HG03280 (cell line): ENCODE measurements at regions not wholly inside any gene's neighbourhood (a gene's known extent, or its start where the extent isn't known, plus 50 kb on each side); places are given as distances from the start of the nearest gene placed in this dataset.

ENCODE experiments used
- ATAC-seq: cut with Tn5 transposase; IDR thresholded peaks from one replicate; pipeline ENCODE4 v1.9.1; 2021; ENCODE audit warnings: mild to moderate bottlenecking, moderate library complexity; ENCODE audit not compliant: unreplicated experiment

GRCh38 chr3:194768586-194768985 lies 82.9 kb downstream of the FAM43A start:
- no peak for ATAC-seq

- ATAC-seq: peak; percentile 98
These were observed 83.4 kb downstream of the FAM43A start for GRCh38 chr3:194769020-194769643.

GRCh38 chr3:194772241-194773000 lies 86.7 kb downstream of the FAM43A start:
- ATAC-seq: no peak

DNA sequence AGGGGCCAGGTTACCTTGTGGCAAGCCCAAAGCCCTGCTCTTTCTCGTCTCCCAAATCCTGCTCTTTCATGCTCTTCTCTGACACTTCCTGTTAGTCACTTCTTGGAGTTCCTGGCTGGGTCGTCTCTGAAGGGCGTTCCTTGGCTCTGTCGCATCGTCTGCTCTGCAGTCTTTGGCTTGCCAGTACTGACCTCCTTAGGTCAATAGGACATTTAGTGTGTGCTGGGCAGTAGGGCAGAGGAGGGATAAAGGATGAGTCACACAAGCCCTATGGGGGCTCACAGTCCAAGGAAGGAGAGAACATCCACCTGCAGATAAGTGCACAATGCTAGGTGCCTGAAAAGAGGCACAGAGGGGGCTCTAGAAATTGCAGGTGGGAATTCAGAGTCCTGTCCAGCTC lies 87.5 kb downstream of the FAM43A start:
- no peak for ATAC-seq

DNA sequence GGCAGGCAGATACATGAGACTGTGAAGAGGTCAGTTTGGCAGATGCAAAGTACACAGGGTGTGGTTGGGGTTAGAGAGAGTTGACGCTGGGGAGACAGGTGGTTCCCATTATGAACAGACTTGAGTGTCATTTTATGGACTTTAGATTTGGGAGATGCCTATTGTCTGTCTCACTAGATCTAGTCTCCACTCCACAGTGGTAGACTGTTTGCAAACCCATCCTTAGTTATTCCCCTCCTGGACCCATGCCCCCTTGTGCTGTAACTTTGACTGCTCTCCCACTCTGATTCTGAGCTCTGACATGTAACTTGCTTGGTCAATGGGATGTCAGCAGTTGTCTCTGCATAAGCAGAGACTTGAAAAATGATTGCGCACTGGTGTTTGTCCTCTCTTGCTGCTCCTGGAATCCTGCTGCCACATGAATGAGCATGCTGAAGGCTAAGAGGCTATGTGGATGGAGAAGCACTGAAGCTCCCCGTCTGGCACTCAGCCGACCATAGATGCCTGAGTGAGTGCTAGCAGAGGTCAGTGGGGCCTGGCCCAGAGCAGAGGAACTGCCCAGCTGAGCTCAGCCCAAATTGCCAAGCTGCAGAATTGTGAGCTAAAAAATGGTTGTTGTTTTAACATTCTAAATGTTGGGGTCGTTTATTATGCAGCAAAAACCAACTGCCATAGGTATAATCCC lies 88.2 kb downstream of the FAM43A start:
- ATAC-seq: no peak

DNA sequence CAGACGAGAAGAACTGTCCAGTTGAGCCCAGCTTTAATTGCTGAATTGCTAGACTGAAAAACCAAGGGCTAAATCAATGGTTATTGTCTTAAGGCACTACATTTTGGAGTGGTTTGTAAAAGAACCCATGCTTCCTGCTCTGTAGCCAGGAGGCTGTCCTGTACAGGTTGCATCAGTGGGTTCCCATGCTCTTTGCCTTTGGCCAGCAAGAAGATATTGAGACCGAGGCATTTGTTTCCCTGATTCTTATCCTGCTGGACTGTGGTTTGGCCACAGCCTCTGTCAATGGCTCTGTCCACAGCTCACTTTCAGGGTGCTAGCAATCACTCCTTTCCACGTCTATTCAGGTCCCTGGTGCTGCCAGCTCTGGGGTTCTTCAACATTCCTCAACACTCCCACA lies 89.6 kb downstream of the FAM43A start:
- ATAC-seq: no peak

DNA sequence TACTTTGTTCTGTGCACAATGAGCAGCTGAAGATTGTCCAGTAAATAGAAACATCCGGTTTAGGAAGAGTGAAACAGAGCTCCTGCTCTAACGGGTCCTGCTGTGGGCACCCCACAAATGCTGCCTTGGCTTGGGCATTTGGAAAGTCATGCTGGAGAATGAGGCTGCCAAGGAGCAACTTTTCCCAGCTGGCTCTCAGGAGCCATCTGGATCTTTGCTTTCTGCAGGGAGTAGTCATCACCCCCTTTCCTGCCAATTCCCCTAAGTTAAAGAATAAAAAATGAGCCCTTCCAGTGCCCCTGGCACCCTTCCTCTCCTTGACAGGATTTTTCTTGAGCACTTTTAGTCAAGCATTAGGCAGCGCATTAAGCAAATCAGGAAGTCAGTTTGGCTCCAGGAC lies 90.0 kb downstream of the FAM43A start:
- ATAC-seq: no peak

DNA sequence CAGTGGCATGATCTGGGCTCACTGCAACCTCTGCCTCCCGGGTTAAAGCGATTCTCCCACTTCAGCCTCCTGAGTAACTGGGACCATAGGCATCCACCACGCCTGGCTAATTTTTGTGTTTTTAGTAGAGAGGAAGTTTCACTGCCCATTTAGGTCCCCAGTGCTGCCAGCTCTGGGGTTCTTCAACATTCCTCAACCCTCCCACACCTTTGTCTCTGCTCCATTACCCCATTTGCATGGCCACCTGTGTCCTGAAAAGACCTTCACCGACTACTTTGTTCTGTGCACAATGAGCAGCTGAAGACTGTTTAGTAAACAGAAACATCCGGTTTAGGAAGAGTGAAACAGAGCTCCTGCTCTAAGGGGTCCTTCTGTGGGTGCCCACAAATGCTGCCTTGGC lies 92.0 kb downstream of the FAM43A start:
- ATAC-seq: no peak

DNA sequence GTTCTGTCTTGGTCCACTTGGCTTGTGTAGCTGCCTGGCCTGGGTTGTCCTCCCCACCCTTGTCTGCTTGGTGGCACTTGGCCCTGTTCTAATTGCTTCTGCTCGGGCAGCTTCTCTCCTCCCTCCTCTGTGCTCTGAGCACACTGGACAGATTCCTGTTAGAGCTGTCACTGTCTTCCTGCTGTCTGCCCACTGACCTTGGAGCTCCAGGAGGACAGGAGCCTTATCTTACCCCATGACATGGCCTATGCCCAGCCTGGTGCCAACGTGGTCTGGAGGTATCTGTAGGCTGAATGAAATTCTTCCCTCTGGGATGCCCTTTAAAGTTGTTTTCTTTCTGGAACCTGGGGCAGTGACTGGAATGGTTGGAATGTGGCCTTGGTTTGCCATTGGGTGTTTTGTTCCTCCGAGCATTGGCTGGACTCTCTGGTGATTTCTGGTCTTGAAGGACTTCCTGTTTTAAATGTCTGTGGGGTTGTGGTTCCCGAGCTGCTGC lies 94.1 kb downstream of the FAM43A start:
- ATAC-seq: no peak

DNA sequence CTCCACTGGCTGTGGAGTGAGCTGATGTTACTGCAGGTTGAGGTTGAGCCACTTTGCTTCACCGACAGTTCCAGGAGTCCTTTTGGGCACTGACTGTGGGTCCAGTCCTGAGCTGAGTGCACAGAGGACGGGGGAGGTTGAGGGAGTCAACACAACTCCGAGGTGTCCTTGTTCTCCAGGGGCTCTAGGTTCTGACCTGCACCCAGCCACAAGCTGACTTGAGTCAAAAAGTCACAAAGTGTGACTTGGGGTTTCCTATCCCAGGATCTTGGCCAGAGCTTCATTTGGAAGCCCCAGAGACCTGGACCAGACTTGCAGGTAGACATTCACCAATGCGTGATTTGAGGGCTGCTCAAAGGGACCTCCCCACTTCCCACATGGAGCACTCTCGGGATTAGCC lies 95.0 kb downstream of the FAM43A start:
- ATAC-seq: no peak

- ATAC-seq: no peak
These were observed 95.9 kb downstream of the FAM43A start for GRCh38 chr3:194781617-194782016.

GRCh38 chr3:194782698-194783404 lies 97.2 kb downstream of the FAM43A start:
- no peak for ATAC-seq

DNA sequence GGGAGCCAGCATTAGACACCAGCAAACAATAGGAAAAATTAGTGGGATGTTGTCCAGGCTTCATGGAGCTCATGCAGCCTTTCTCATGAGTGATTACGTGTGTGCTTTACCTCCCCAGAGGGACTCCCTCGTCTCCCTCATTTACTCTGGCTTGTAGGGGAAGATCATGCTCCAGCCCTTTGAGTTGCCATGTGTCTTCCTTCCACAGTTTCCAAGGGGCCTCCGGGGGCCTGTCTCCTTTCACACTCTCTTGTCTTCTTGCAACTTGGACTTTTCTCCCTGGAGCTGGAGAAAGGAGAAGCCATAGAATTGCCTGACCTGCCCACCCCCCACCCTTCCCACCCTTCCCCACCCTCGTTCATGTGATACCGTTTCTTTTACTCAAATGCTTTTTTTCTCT lies 98.7 kb downstream of the FAM43A start:
- ATAC-seq: no peak

- ATAC-seq: no peak
These were observed 99.6 kb downstream of the FAM43A start for GRCh38 chr3:194785315-194785714.

DNA sequence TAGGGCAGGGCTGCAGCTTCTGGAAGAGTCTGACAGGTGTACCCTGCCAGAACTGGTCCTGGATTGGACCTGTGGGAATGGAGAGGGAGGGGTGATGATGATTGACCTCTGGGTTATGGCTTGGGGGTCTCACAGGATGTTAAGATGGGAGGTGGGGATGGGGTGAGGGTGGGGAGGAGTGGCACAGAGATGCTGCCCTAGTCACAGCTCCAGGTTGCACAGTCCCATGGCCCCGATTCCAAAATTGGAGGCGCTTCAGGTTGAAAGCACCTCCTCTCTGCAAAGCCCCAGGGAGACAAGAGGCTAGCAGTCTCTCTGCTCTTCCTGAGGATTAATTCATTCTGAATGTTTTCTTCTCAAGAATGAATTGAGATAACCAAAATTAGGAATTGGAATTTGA lies 101.4 kb downstream of the FAM43A start:
- ATAC-seq: no peak

- no peak for ATAC-seq
These were observed 102.0 kb downstream of the FAM43A start for GRCh38 chr3:194787650-194788049.

GRCh38 chr3:194792368-194792767 lies 106.7 kb downstream of the FAM43A start:
- no peak for ATAC-seq

DNA sequence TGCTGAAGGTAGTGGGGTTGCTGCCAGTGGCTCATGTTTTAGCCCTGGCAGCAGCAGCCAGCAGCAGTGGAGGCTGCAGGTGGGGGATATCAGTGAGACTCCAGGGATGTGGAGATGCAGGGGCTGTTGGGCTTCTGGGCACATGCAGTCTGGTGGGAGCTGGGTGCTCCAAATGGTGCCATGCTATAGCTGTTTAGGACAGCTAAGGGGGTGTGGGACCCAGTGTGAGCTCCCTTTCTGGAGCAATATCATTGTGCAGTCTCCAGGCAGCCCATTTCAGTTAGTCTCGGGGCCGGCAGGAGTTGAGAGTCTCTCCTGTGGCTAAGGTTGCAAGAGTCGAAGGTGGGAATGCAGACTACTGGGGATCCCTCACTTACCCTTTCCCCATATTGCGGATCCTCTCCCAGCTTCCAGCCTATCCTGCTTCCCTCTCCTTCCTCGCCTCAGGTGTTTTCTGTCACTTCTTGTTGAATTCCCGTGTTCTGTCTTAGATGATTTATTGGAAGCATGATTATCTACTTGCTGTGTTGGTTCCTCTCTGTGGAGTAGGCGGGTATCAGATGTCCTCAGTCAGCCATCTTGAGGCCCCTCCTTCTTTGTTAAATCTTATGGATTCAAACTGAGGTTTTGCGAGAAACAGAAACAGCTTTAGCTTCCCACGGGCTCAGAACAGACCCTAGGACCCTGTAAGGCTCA lies 112.0 kb downstream of the FAM43A start:
- no peak for ATAC-seq

GRCh38 chr3:194798486-194798885 lies 112.8 kb downstream of the FAM43A start:
- no peak for ATAC-seq

DNA sequence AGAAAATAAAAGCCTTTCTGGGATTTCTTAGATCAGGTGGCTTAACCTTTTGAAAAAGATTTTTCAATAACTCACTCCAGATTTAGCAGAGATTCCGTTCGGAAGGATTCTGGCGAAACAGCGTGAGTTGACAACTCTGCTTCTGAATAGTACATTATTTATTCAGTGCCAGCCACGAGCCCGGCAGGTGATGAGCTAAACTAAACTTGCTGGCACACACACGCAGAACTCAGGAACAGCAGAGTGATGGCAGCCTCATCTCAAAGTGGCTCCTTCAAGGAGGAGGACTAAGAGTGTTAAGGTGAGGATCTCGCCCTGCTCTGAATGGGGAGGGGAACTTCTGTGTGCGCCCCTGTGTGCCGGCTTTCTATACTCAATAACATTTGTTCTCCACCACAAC lies 114.3 kb downstream of the FAM43A start:
- no peak for ATAC-seq
